SKM-1 treated with dmso at 0.1 percent for 144 hours (cell line): ENCODE measurements at regions not wholly inside any gene's neighbourhood (a gene's known extent, or its start where the extent isn't known, plus 50 kb on each side); places are given as distances from the start of the nearest gene placed in this dataset.
"Not testable (repeated sequence)": the region's sequence is repeated elsewhere in the genome, so short reads cannot be mapped to it uniquely, and the experiment has no call there.

Experiments used
- DNase-seq: peaks from one replicate; lab custom pipeline; 2025; ENCODE audit not compliant: unreplicated experiment; lab: John Stamatoyannopoulos, UW

- DNase-seq, result no peak
Observed at GRCh38 chr5:9813305-9813704, 183.2 kb upstream of the TAS2R1 start.

- DNase-seq, result not testable (repeated sequence)
Observed at GRCh38 chr5:9807366-9807765, 177.2 kb upstream of the TAS2R1 start.

GRCh38 chr5:9801908-9802307 is 171.8 kb upstream of the TAS2R1 start:
- no peak for DNase-seq

GRCh38 chr5:9799606-9800005 is 169.5 kb upstream of the TAS2R1 start:
- DNase-seq, result no peak

GRCh38 chr5:9790276-9790675 is 160.1 kb upstream of the TAS2R1 start:
- no peak for DNase-seq

GRCh38 chr5:9789777-9790176 is 159.6 kb upstream of the TAS2R1 start:
- no peak for DNase-seq

- DNase-seq, result no peak
Observed at GRCh38 chr5:9787861-9788600, 157.9 kb upstream of the TAS2R1 start.

- DNase-seq, result no peak
Observed at GRCh38 chr5:9786380-9787360, 156.5 kb upstream of the TAS2R1 start.

GRCh38 chr5:9785751-9786150 is 155.6 kb upstream of the TAS2R1 start:
- DNase-seq, result no peak

- DNase-seq, result no peak
Observed at GRCh38 chr5:9784231-9784630, 154.1 kb upstream of the TAS2R1 start.

- no peak for DNase-seq
Observed at GRCh38 chr5:9782826-9783560, 152.8 kb upstream of the TAS2R1 start.

GRCh38 chr5:9781890-9782289 is 151.7 kb upstream of the TAS2R1 start:
- no peak for DNase-seq

GRCh38 chr5:9781275-9781674 is 151.1 kb upstream of the TAS2R1 start:
- DNase-seq, result peak; percentile 5

- no peak for DNase-seq
Observed at GRCh38 chr5:9780501-9780900, 150.3 kb upstream of the TAS2R1 start.

- no peak for DNase-seq
Observed at GRCh38 chr5:9776525-9776924, 146.4 kb upstream of the TAS2R1 start.

GRCh38 chr5:9775339-9775738 is 145.2 kb upstream of the TAS2R1 start:
- no peak for DNase-seq

- DNase-seq, result no peak
Observed at GRCh38 chr5:9774472-9775079, 144.4 kb upstream of the TAS2R1 start.

GRCh38 chr5:9771079-9771478 is 140.9 kb upstream of the TAS2R1 start:
- no peak for DNase-seq

GRCh38 chr5:9766581-9766980 is 136.4 kb upstream of the TAS2R1 start:
- DNase-seq, result no peak

GRCh38 chr5:9765419-9766140 is 135.4 kb upstream of the TAS2R1 start:
- DNase-seq, result no peak
